ENCODE measurements at regions not wholly inside any gene's neighbourhood (a gene's known extent, or its start where the extent isn't known, plus 50 kb on each side); places are given as distances from the start of the nearest gene placed in this dataset.

DNA sequence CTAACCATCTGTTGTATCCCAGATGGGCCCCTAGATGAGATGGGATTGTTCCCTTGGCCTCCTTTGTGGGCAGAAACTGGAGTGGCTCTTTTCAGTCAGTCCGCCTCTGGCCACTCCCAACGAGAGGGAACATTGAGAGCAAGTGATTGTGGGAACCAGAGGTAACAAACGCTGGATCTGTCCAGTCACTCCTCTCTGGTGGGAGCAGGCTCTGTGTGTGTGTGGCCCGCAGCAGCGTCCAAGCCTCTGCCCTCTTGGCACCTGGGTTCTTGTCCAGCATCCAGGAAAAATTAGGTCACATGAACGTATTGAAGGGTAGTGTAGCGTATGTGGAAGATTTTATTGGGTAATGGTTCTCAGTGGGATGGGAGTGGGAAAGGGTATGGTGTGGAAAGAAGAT lies 101.9 kb upstream of the COX10 start:
- Histone ChIP-seq H3K36me3 (no peaks in the 10 kb centered on the region), H3K27me3 (no peaks in the 10 kb centered on the region), H3K9me3 (no peaks in the 10 kb centered on the region), H3K4me3 (no peak overlapping the region)
- DNase-seq = no peak

DNA sequence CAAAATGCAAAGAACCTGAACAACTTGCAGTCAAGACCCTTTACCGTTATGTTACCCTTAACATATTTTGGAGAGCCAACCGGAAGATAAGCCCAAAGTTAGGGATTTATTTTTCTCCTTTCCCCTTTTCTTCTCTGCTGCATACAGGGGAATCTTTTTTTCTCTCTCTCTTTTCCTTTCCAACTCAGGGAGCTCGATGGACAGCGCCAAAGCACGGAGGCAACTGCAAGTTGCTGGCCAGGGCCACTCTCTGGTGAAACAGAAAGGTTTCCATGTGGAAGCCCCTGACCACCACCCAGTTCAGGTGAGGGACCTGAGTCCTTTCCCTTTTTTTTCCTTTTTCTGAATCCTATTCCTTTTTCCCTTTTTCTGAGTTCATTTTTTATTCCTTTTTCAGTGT lies 98.8 kb upstream of the COX10 start:
- no peak overlapping the region for H3K4me3 ChIP-seq
- DNase-seq = no peak
- H3K27me3 ChIP-seq = no peaks in the 10 kb centered on the region
- H3K36me3 ChIP-seq = no peaks in the 10 kb centered on the region
- H3K9me3 ChIP-seq = no peaks in the 10 kb centered on the region

DNA sequence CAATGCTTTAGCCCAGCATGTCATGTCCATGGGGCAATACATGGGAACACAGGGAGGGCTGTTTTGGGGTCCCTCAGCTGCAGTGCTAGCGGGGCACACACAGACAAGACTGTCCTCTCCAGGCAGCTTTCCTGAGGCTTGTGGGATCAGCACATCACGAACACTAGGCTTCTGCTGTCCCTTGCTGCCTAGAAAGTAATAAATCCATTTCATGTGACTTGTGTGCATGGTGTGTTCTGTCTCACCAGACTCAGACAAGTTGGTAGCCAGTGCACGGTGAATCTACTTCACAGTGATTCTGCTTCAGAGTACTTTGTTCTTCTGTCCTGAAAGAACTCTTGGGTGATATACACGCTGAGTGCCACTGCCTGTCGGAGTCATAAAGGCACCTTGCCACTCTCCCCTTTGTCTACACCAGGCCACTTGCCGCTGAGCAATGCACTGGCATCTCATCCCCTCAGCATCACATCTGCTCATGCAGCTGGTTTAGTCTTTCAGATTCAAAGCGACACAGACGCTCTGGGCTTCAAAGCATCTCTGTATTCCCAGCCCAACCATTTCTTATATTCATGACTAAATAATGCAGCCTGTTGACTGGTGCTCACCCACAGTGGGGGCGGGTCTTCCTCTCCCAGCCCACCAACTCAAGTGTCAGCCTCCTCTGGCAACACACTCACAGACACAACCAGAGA lies 95.2 kb upstream of the COX10 start:
- no peaks in the 10 kb centered on the region for H3K36me3 ChIP-seq
- no peaks in the 10 kb centered on the region for H3K27me3 ChIP-seq
- no peak for DNase-seq
- H3K4me3 ChIP-seq = no peak overlapping the region
- H3K9me3 ChIP-seq = no peaks in the 10 kb centered on the region

DNA sequence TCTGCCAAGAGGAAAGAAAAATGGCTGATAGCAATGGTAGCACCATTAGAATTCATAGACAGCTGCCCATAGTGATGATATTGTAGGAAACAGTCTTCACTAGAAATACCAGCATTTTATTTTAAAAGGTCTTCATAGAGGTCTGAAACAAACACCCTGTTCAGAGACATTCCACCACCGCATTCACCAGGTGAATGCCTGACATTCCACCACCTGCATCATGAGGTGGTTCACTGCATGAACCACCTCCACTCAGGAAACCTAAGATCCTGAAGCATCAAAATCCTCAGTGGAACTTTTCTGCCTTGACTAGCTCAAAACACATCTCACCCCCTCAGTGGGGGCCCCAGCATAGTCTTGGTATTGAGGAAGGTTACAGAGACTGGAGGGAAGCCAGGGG lies 91.5 kb upstream of the COX10 start:
- no peak for DNase-seq
- no peak overlapping the region for H3K4me3 ChIP-seq
- H3K27me3 ChIP-seq = no peaks in the 10 kb centered on the region
- H3K36me3 ChIP-seq = no peaks in the 10 kb centered on the region
- no peaks in the 10 kb centered on the region for H3K9me3 ChIP-seq

DNA sequence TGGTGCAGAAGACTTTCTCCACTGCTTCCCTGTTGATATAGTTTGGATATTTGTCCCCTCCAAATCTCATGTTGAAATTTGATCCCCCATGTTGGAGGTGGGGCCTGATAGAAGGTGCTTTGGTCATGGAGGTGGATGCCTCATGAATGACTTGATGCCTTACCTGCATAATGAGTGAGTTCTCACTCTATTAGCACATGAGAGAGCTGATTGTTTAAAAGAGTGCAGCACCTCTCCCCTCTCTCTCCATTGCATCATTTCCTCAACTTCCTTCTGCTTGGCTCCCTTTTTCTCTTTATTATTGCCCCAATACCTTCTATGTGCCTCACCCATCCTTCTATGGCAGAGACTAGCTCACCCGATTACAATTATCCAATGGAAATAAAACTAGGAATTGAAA lies 90.8 kb upstream of the COX10 start:
- no peak for DNase-seq
- no peak overlapping the region for H3K4me3 ChIP-seq
- H3K9me3 ChIP-seq = no peaks in the 10 kb centered on the region
- H3K36me3 ChIP-seq = no peaks in the 10 kb centered on the region
- no peaks in the 10 kb centered on the region for H3K27me3 ChIP-seq

DNA sequence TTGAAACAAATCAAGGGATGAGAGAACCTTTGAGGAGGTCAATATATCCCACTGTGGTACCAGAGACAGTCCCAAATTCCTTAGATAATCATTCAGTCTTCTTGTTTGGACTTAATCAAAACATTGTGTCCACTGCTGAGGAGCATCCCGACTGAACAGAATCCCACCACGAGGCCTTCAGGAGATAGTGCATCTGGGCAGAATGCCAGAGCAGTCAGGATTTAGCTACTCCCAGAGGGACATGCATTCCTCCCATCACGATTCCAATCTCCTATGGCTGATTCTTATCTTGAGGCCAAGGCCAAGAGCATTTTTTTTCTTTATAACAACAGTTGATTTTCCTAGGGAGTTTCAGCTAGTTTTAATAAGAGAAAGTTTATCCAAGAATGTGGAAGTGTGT lies 87.4 kb upstream of the COX10 start:
- H3K27me3 ChIP-seq = no peaks in the 10 kb centered on the region
- H3K36me3 ChIP-seq = no peaks in the 10 kb centered on the region

DNA sequence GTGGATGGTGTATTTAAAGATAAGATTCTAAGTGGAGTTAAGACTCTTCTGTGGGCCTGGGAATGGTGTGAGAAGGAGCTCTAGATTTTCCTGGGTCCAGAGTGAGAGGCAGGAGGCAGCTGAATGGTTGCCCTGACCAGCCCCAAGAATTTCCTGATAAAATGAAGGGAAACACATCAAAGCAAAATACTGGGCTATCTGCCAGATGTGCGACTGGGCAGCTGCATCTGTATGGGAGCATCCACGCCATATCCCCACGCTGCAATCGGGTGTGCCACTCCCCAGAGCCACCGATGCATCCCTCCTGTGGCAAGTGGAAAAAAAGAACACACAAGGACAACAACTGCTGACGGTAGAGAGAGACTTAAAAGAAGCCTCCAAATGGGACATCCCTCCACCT lies 84.3 kb upstream of the COX10 start:
- H3K4me3 ChIP-seq = no peak overlapping the region
- no peak for DNase-seq
- no peaks in the 10 kb centered on the region for H3K36me3 ChIP-seq
- no peaks in the 10 kb centered on the region for H3K9me3 ChIP-seq
- H3K27me3 ChIP-seq = no peaks in the 10 kb centered on the region

More for the DNA sequence above, 87.4 kb upstream of the COX10 start:
- no peak overlapping the region for H3K4me3 ChIP-seq
- no peak for DNase-seq
- no peaks in the 10 kb centered on the region for H3K9me3 ChIP-seq

DNA sequence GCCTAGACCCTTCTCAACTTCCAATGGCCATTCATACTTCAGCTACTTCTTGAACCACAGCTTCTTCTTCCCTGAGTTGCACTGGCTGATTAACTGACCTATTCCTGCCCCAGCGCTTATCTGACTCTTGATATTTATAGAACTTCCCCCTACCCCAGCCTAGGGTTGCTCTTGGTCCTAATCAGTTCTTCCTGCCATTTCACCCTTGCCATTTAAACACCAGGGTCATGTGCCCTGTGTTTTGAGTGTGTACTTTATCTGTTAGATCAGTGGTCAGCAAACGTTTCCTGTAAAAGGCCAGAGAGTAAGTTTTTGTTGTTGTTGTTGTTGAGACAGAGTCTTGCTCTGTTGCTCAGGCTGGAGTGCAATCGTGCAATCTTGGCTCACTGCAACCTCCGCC lies 82.4 kb upstream of the COX10 start:
- Histone ChIP-seq H3K36me3 (no peaks in the 10 kb centered on the region), H3K27me3 (no peaks in the 10 kb centered on the region), H3K9me3 (no peaks in the 10 kb centered on the region), H3K4me3 (no peak overlapping the region)
- no peak for DNase-seq

DNA sequence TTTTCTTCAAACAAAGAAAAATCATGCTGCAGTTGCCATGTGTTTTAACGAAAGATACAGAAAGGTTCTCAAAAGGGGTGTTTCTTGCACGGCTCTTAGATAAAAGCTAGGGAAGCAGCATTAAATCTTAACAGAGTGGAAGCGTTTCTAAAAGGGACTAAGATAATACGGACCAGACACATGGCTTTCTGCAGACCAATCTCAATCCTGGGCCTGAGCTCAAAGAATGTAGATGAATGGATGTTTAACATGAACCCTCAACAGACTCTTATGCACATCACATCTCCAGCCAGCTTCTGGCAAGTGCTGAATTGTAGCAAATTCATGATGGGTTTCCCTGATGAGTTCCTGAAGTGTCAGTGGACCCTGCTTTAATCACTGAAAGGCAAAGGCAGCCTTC lies 80.2 kb upstream of the COX10 start:
- no peaks in the 10 kb centered on the region for H3K9me3 ChIP-seq
- no peaks in the 10 kb centered on the region for H3K27me3 ChIP-seq
- no peaks in the 10 kb centered on the region for H3K36me3 ChIP-seq
- DNase-seq = no peak
- H3K4me3 ChIP-seq = no peak overlapping the region

DNA sequence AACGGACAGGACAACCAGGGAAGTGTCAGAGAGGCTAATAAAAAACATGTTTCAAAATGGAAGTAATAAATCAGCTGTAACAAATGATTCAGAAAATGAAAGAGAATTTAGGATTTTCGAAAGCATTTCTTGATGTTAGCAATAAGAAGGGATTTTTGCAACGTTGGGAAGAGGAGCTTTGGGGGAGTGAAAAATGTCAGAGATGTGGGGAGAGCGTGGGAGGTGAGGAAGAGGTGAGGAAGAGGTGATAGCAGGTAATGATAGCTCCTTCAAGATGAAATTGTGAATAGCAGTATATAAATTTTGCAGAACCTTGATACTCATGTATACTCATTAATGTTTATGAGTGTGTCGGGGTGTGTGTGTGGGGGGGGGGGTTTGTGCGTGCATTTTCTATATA lies 76.2 kb upstream of the COX10 start:
- Histone ChIP-seq H3K9me3 (no peaks in the 10 kb centered on the region), H3K27me3 (no peaks in the 10 kb centered on the region), H3K36me3 (no peaks in the 10 kb centered on the region), H3K4me3 (no peak overlapping the region)
- DNase-seq = no peak

DNA sequence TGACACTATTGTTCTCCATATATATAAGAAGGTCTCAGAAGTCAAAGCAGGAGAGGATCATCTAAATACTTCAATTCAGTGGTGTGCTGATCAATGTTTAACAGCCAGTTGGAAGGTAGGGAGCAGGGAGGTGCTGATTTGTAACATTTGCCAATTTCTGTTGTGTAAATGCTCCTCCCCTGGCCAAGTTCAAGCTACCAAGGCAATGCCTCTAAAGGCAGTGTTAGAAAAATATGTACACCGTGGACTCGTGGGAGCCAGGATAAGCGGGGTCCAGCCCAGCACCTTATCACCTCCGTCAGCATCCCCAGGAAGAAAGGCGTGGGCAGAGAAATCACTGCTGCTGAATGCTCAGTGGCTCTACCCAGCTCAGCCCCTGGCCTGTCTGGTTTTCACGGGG lies 75.3 kb upstream of the COX10 start:
- Histone ChIP-seq H3K36me3 (no peaks in the 10 kb centered on the region), H3K4me3 (no peak overlapping the region), H3K27me3 (no peaks in the 10 kb centered on the region), H3K9me3 (no peaks in the 10 kb centered on the region)
- DNase-seq = no peak

DNA sequence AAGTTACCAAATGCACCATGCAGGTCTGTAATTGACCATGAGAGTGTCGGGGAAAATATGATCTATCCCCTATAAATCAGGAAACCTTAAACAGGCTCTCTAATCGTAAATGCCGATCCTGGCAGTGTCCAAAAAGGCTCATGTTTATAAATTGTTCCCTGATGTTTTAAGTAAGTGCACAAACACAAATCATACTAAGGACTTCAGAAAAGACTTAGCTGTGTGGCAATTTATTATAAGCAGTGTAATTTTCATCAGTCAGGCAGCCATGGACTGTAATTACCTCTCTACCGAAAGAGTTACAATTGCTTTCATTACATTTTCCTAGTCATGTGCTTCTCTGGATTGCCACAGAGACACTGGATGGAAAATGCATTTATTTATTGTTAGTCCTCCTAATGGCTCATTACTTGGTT lies 73.4 kb upstream of the COX10 start:
- no peak for DNase-seq
- H3K9me3 ChIP-seq = no peaks in the 10 kb centered on the region
- no peaks in the 10 kb centered on the region for H3K36me3 ChIP-seq
- H3K27me3 ChIP-seq = no peaks in the 10 kb centered on the region
- peak overlapping the region; percentile 0; the same call in 1 of the 2 replicates for H3K4me3 ChIP-seq

DNA sequence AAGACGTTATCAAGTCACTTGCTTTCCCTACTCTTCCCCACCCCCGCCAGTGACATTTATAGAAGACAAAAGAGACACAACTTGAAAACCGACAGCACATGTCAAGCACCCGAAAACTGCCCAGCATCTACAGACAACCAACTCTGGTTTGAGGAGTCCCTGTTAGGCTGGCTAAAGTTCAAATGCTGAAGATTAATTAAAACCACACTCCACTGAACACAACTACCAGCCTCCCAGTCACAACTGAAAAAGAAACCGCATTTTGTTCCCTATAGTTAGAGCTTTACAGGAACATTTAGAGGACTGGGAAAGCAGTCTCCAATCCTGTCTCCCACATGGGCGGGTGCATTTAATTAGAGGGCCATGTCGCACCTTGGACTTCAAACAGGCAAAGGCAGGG lies 73.0 kb upstream of the COX10 start:
- DNase-seq = no peak
- peak overlapping the region; percentile 0; the same call in 1 of the 2 replicates for H3K4me3 ChIP-seq
- H3K36me3 ChIP-seq = no peaks in the 10 kb centered on the region
- H3K9me3 ChIP-seq = no peaks in the 10 kb centered on the region
- no peaks in the 10 kb centered on the region for H3K27me3 ChIP-seq

DNA sequence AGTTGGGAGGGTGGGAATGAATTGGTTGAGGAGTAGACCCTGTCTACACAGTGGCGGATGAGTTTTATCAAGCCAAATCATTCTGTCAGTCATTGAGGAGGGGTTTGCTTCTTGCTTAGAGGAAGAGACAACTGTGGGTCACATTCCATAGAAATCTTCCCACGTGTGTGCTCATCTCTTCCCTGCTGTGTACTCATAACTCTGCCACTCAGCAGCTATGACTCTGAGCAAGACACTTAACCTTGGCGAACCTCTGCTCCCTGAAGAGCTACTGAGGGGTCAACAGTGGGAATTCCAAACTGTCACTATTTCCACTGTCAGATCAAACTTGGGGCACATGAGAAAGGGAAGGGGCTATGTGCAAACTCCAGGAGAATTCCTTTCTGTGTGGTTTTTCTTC lies 72.6 kb upstream of the COX10 start:
- no peaks in the 10 kb centered on the region for H3K27me3 ChIP-seq
- no peaks in the 10 kb centered on the region for H3K9me3 ChIP-seq
- DNase-seq = no peak
- H3K36me3 ChIP-seq = no peaks in the 10 kb centered on the region
- no peak overlapping the region for H3K4me3 ChIP-seq

DNA sequence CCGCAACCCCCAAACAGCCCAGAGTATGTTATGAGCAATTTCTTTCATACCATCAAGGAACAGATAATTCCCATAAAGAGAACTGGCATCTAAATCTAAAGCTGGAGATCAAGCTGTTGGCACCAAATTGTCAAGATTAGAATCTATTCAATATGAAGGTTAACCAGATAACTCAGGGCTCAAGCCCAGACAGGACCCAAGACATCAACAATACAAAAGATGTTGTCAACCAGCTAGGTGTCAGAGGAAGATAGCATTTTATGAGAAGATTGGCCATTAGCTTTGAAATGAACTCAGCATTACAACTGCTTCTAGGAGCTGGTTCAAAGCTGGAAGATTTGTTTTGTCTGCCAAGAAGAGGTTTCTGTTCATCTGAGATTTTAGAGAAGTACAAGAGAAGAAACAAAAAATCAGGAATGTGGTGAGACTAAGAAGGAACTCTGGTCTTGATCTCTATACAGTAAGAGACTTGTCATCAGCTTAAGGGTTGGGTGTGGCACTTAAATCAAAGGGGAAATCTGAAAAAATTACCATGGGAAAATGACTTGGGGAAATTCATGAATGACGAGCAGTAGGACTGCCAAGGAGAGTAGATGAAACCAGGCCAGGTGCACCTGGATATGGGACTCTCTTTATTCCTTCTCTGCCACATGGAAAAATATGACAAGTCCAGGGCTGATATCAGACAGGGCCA lies 64.2 kb upstream of the COX10 start:
- H3K27me3 ChIP-seq = no peaks in the 10 kb centered on the region
- no peak for DNase-seq
- H3K4me3 ChIP-seq = no peak overlapping the region
- H3K36me3 ChIP-seq = no peaks in the 10 kb centered on the region
- no peaks in the 10 kb centered on the region for H3K9me3 ChIP-seq

DNA sequence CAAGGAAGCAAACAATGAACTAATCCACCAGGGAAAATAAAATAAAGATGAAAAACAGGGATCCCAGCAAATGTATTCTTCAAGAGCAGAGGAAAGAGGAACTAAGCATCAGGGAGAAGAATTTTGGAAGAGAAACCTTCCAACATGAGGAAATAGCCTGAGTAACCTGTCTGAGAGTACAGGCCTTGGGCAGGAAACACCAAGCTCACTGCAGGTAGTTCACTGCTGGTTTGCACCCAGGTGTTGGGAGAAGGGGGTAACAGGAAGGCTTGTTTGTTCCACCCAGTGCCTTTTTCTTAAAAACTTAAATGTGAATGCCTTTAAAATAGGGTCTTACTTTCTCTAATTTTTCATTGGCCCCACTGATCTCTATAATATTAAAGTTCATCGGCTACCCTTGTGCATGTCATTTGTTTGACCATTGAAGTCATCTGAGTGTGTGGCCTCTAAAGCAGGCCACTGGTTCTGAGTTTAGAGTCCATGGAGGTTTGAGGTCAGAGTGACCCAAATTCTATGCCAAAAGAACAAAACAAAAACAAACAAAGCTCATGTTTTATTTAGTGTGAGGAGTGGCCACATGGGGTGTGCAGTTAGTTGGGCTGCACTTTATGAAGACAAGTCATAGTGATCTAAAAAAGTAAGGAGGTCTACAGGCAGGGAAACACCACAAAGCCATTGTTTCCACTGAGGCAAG lies 62.9 kb upstream of the COX10 start:
- no peak overlapping the region for H3K4me3 ChIP-seq

DNA sequence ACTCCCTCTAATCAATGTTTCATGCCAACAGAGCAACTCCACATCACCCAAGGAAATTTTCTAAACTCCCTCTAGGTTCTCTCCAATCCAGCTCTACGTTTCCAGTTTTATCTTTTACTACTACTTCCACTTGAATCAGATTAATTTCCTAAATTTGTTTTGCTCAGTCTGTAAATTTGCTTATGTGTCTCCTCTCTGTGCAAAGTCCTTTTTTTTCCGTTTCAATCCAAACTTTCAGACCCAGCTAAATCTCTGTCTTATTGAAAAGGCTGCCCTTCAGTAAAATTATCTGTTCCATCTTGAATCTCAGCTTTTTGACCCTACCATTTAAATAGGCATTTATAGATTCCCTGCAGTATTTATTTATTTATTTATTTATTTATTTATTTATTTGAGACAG lies 61.4 kb upstream of the COX10 start:
- H3K4me3 ChIP-seq = no peak overlapping the region
- no peaks in the 10 kb centered on the region for H3K27me3 ChIP-seq
- H3K9me3 ChIP-seq = no peaks in the 10 kb centered on the region
- DNase-seq = no peak
- no peaks in the 10 kb centered on the region for H3K36me3 ChIP-seq

More for the DNA sequence above, 62.9 kb upstream of the COX10 start:
- Histone ChIP-seq H3K27me3 (no peaks in the 10 kb centered on the region), H3K36me3 (no peaks in the 10 kb centered on the region), H3K9me3 (no peaks in the 10 kb centered on the region)
- DNase-seq = no peak
